ENCODE measurements at regions not wholly inside any gene's neighbourhood (a gene's known extent, or its start where the extent isn't known, plus 50 kb on each side); places are given as distances from the start of the nearest gene placed in this dataset.

- ChIA-PET POLR2A (interaction anchor here (1.2 kb wide), 1 partner anchor 9 kb away, joined by 3 read pairs; no protein-coding TSS in a partner anchor), CTCF (no interaction called here), RAD21 (ENCODE audit: unreplicated experiment) (no interaction called here), SMC1A (ENCODE audit: uncharacterized antibody, unreplicated experiment) (no interaction called here)
- Histone ChIP-seq H3K36me3 (ENCODE audit: control insufficient read depth in 2 of 2, insufficient read depth in 2 of 2, low read length in 1 of 2) (no peaks in the 10 kb centered on the region), H2AFZ (ENCODE audit: control insufficient read depth, low read depth, low read length) (no peak overlapping the region), H3K9ac (ENCODE audit: control insufficient read depth, insufficient read depth, low read length) (no peak overlapping the region), H3K4me3 (no peak overlapping the region), H3K79me2 (ENCODE audit: control insufficient read depth, insufficient read depth, low read length) (no peaks in the 10 kb centered on the region), H3K27ac (ENCODE audit: control insufficient read depth, insufficient read depth) (no peak overlapping the region), H4K20me1 (ENCODE audit: control insufficient read depth, insufficient read depth) (no peaks in the 10 kb centered on the region), H3K9me3 (replicated peaks; ENCODE audit: control insufficient read depth, insufficient read depth, low read length) (no peaks in the 10 kb centered on the region), H3K27me3 (replicated peaks in 1 of 2; ENCODE audit: control insufficient read depth in 2 of 2, insufficient read depth in 2 of 2, low read length in 1 of 2) (no peaks in the 10 kb centered on the region; a peak in 1 of 4 replicates), H3K4me2 (ENCODE audit: control insufficient read depth, insufficient read depth) (no peak overlapping the region), H3K4me1 (ENCODE audit: control insufficient read depth, insufficient read depth, low read length) (no peaks in the 10 kb centered on the region)
- FAIRE-seq = no peak
- BruUV-seq (replicated peaks) = no TSS peak
- 43% methylated on average over 2 of the region's 2 CpGs for WGBS (ENCODE audit: insufficient coverage, insufficient replicate concordance, low lambda C conversion rate, missing lambda C conversion rate)
- DNase-seq (ENCODE audit: low read depth, low spot score) = no peak
- in situ Hi-C loops (cut with MboI) (no loop called here), intact Hi-C loops (cut with micrococcal nuclease; ENCODE audit: unreplicated experiment) (no loop called here)
- no peak for TF ChIP-seq BHLHE40 (IDR thresholded peaks at IDR 0.05; ENCODE audit: borderline replicate concordance in 1 of 2, low read depth in 2 of 2, low read length in 1 of 2)
- no peak for TF ChIP-seq ETV6 (conservative IDR thresholded peaks at IDR 0.05 in 1 of 2, IDR thresholded peaks at IDR 0.05 in 1 of 2; ENCODE audit: borderline replicate concordance in 1 of 2, low read depth in 1 of 2)
- no peak for TF ChIP-seq NR2F1 (conservative IDR thresholded peaks at IDR 0.05)
- TF ChIP-seq, protein P1, sequence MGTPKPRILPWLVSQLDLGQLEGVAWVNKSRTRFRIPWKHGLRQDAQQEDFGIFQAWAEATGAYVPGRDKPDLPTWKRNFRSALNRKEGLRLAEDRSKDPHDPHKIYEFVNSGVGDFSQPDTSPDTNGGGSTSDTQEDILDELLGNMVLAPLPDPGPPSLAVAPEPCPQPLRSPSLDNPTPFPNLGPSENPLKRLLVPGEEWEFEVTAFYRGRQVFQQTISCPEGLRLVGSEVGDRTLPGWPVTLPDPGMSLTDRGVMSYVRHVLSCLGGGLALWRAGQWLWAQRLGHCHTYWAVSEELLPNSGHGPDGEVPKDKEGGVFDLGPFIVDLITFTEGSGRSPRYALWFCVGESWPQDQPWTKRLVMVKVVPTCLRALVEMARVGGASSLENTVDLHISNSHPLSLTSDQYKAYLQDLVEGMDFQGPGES (IDR thresholded peaks at IDR 0.05) = no peak
- no peak for TF ChIP-seq NRF1 (conservative IDR thresholded peaks at IDR 0.05; ENCODE audit: low read depth, low read length)
- TF ChIP-seq USF2 (IDR thresholded peaks at IDR 0.05; ENCODE audit: borderline replicate concordance, low read depth, low read length) = no peak
- no peak for TF ChIP-seq RFX5 (IDR thresholded peaks at IDR 0.05; ENCODE audit: low read depth, low read length)
- TF ChIP-seq NFIC (IDR thresholded peaks at IDR 0.05; ENCODE audit: low read depth, low read length) = no peak
- no peak for TF ChIP-seq SREBF1 (IDR thresholded peaks at IDR 0.05; ENCODE audit: low read length)
- TF ChIP-seq ZBED1 (IDR thresholded peaks at IDR 0.05; ENCODE audit: borderline replicate concordance) = no peak
- no peak for TF ChIP-seq MEF2B (IDR thresholded peaks at IDR 0.05; ENCODE audit: partially characterized antibody, poor library complexity, severe bottlenecking)
- no peak for TF ChIP-seq ZNF217 (IDR thresholded peaks at IDR 0.05)
- TF ChIP-seq, protein P2, sequence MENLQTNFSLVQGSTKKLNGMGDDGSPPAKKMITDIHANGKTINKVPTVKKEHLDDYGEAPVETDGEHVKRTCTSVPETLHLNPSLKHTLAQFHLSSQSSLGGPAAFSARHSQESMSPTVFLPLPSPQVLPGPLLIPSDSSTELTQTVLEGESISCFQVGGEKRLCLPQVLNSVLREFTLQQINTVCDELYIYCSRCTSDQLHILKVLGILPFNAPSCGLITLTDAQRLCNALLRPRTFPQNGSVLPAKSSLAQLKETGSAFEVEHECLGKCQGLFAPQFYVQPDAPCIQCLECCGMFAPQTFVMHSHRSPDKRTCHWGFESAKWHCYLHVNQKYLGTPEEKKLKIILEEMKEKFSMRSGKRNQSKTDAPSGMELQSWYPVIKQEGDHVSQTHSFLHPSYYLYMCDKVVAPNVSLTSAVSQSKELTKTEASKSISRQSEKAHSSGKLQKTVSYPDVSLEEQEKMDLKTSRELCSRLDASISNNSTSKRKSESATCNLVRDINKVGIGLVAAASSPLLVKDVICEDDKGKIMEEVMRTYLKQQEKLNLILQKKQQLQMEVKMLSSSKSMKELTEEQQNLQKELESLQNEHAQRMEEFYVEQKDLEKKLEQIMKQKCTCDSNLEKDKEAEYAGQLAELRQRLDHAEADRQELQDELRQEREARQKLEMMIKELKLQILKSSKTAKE (IDR thresholded peaks at IDR 0.05; ENCODE audit: low read depth, poor library complexity, severe bottlenecking) = no peak
- no peak for TF ChIP-seq RUNX3 (IDR thresholded peaks at IDR 0.05; ENCODE audit: low read length)
- no peak for TF ChIP-seq SMAD1 (IDR thresholded peaks at IDR 0.05; ENCODE audit: low read depth, partially characterized antibody)
- TF ChIP-seq, protein P3, sequence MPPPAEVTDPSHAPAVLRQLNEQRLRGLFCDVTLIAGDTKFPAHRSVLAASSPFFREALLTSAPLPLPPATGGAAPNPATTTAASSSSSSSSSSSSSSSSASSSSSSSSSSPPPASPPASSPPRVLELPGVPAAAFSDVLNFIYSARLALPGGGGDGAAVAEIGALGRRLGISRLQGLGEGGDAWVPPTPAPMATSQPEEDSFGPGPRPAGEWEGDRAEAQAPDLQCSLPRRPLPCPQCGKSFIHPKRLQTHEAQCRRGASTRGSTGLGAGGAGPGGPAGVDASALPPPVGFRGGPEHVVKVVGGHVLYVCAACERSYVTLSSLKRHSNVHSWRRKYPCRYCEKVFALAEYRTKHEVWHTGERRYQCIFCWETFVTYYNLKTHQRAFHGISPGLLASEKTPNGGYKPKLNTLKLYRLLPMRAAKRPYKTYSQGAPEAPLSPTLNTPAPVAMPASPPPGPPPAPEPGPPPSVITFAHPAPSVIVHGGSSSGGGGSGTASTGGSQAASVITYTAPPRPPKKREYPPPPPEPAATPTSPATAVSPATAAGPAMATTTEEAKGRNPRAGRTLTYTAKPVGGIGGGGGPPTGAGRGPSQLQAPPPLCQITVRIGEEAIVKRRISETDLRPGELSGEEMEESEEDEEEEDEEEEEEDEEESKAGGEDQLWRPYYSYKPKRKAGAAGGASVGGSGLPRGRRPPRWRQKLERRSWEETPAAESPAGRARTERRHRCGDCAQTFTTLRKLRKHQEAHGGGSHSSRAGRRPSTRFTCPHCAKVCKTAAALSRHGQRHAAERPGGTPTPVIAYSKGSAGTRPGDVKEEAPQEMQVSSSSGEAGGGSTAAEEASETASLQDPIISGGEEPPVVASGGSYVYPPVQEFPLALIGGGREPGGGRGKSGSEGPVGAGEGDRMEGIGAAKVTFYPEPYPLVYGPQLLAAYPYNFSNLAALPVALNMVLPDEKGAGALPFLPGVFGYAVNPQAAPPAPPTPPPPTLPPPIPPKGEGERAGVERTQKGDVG (CRISPR knock-in tag; IDR thresholded peaks at IDR 0.05) = no peak
- no peak for ATAC-seq
Measured at GRCh38 chr6:146892613-146893401, 294.0 kb downstream of the ADGB start.

Data from GM12878 (cell line).